ENCODE measurements at regions not wholly inside any gene's neighbourhood (a gene's known extent, or its start where the extent isn't known, plus 50 kb on each side); places are given as distances from the start of the nearest gene placed in this dataset.

DNA sequence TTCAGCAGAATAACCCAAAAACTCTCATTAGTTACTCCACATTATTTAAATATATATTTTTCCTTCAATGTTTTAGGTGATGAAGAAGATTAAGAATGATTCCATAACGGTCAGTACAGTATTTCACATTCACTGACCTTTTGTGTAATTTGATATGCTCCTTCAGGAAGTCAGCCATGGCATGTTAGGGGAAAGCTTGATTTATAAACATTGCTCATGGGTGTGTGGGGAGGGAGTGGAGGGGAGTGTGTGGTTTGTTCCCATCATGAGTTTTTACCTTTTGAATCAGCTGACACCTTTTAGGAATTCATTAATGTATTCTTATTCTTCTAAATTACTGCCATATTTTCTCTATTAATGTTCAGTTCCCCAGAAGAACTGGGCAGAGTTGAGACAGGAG, 240.2 kb downstream of the ATG4C start:
- TF ChIP-seq JUND (IDR thresholded peaks at IDR 0.05; ENCODE audit: borderline replicate concordance, low read depth, low read length): no peak
- TF ChIP-seq JUND (tag; IDR thresholded peaks at IDR 0.05; ENCODE audit: borderline replicate concordance, low read depth, low read length): no peak
- TF ChIP-seq NRF1 (conservative IDR thresholded peaks at IDR 0.05 in 1 of 2, IDR thresholded peaks at IDR 0.05 in 1 of 2): no peak
- TF ChIP-seq ZNF668 (CRISPR knock-in tag; IDR thresholded peaks at IDR 0.05): no peak
- TF ChIP-seq, protein P1, sequence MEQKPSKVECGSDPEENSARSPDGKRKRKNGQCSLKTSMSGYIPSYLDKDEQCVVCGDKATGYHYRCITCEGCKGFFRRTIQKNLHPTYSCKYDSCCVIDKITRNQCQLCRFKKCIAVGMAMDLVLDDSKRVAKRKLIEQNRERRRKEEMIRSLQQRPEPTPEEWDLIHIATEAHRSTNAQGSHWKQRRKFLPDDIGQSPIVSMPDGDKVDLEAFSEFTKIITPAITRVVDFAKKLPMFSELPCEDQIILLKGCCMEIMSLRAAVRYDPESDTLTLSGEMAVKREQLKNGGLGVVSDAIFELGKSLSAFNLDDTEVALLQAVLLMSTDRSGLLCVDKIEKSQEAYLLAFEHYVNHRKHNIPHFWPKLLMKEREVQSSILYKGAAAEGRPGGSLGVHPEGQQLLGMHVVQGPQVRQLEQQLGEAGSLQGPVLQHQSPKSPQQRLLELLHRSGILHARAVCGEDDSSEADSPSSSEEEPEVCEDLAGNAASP (IDR thresholded peaks at IDR 0.05): no peak
- no peak for TF ChIP-seq TAF1 (IDR thresholded peaks at IDR 0.05; ENCODE audit: control insufficient read depth, extremely low read depth, insufficient read depth, low read length, severe bottlenecking)
- TF ChIP-seq ZNF644 (tag; IDR thresholded peaks at IDR 0.05; ENCODE audit: low read depth): no peak
- no peak for TF ChIP-seq SIN3B (IDR thresholded peaks at IDR 0.05; ENCODE audit: low read depth)
- TF ChIP-seq ATF7 (IDR thresholded peaks at IDR 0.05): no peak
- TF ChIP-seq NR2C1 (IDR thresholded peaks at IDR 0.05): no peak
- no peak for TF ChIP-seq NR2C1 (tag; IDR thresholded peaks at IDR 0.05)
- TF ChIP-seq ZNF354B (CRISPR knock-in tag; IDR thresholded peaks at IDR 0.05): no peak

Measured in K562 (cell line).